ENCODE measurements at regions not wholly inside any gene's neighbourhood (a gene's known extent, or its start where the extent isn't known, plus 50 kb on each side); places are given as distances from the start of the nearest gene placed in this dataset.

DNA sequence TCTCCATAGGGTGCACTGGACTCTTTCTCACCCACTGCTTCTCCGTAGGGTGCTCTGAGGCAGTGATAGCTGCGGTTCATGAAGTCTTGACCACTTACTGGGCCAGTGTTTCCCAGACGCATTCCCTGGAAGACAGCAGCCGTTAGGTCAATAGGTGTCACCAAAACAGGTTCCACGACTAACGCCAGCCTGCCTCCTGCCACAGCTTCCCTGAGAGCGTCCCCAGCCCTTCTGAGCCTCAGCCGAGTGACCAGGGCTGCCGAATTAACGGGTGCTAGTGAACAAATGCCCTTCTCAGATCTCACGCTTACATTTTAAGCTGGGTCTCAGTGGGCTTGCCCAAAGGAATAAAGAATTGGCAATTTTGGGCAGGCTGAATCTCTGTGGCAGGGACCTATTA lies 188.7 kb upstream of the TNRC6C start:
- DNase-seq (ENCODE audit: low read depth, low spot score), result no peak
- ChIA-PET POLR2A (no interaction called here), CTCF (no interaction called here)
- TF ChIP-seq, protein P1, sequence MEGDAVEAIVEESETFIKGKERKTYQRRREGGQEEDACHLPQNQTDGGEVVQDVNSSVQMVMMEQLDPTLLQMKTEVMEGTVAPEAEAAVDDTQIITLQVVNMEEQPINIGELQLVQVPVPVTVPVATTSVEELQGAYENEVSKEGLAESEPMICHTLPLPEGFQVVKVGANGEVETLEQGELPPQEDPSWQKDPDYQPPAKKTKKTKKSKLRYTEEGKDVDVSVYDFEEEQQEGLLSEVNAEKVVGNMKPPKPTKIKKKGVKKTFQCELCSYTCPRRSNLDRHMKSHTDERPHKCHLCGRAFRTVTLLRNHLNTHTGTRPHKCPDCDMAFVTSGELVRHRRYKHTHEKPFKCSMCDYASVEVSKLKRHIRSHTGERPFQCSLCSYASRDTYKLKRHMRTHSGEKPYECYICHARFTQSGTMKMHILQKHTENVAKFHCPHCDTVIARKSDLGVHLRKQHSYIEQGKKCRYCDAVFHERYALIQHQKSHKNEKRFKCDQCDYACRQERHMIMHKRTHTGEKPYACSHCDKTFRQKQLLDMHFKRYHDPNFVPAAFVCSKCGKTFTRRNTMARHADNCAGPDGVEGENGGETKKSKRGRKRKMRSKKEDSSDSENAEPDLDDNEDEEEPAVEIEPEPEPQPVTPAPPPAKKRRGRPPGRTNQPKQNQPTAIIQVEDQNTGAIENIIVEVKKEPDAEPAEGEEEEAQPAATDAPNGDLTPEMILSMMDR (IDR thresholded peaks at IDR 0.05; ENCODE audit: low read depth, low read length), result no peak
- H3K4me3 ChIP-seq (ENCODE audit: low read depth, low read length), result no peak overlapping the region
- no peak overlapping the region for H3K27ac ChIP-seq (ENCODE audit: low read depth, low read length)
- H3K27me3 ChIP-seq (ENCODE audit: control insufficient read depth, insufficient read depth, low read length), result peaks cover 11% of the 10 kb centered on the region
- H3K9me3 ChIP-seq (ENCODE audit: control insufficient read depth, insufficient read depth, low read length), result no peaks in the 10 kb centered on the region; the same call in 1 of the 2 replicates

DNA sequence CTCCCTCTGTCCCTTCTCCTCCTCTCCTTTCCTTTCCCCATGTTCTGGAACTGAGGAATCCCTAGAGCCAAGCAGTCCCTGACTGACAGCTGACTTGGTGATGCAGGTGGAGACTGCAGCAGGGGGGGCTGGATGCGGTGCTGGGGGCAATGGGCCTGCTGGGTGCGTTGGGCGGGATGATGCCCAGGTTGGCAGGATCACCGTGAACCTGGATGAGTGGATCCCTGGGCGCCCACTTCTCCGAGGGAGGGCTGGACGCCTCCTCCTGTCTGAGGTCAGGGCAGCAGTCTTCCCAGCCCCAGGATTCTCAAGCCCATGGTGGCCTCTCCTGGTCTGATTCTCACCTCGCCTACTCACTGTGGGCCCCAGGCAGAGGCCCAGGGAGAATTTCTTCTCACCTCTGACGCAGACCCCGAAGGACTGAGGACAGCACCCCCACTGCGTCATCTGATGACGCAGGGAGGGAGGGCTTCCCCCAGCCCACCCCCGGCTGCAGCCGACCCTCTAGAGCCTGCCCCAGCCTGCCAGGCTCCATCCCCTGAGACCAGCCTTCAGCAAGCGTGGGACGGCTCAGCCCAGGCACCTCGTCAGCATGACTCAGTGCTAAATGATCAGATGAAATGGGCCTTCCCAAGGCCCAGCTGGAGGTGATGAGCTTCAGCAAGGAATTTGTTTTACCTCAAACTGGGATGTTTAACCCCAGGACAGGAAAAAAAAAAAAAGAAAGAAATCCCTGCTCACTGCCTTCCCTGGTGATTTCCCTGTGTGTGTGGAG lies 188.0 kb upstream of the TNRC6C start:
- Histone ChIP-seq H3K9me3 (ENCODE audit: control insufficient read depth, insufficient read depth, low read length) (no peaks in the 10 kb centered on the region; the same call in 1 of the 2 replicates), H3K4me3 (ENCODE audit: low read depth, low read length) (no peak overlapping the region), H3K27me3 (ENCODE audit: control insufficient read depth, insufficient read depth, low read length) (peaks cover 11% of the 10 kb centered on the region), H3K27ac (ENCODE audit: low read depth, low read length) (no peak overlapping the region)
- DNase-seq (ENCODE audit: low read depth, low spot score), result peak; percentile 20
- TF ChIP-seq, protein P1 (IDR thresholded peaks at IDR 0.05; ENCODE audit: low read depth, low read length), result no peak
- ChIA-PET CTCF (no interaction called here), POLR2A (no interaction called here)

DNA sequence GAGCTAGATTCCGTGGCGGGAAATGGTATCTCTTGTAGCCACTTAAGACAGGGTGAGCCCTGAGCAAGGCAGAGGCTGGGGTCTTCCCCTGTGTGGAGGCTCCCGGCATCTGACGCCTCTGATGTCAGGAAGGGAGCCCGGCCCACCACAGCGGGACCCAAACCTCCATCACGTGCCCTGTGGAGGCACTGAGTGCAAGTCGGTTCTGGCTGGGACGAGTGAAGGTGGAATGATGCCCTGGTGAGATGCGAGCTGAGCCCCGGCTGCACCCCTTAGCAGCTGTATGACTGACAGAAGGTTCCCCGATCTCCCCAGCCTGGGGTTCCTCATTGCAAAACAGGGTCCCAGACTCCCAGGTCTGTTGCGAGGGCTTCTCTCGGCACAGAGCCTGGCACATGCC lies 187.4 kb upstream of the TNRC6C start:
- ChIA-PET POLR2A (no interaction called here), CTCF (no interaction called here)
- TF ChIP-seq, protein P1 (IDR thresholded peaks at IDR 0.05; ENCODE audit: low read depth, low read length), result no peak
- Histone ChIP-seq H3K9me3 (ENCODE audit: control insufficient read depth, insufficient read depth, low read length) (no peaks in the 10 kb centered on the region; the same call in 1 of the 2 replicates), H3K27ac (ENCODE audit: low read depth, low read length) (no peak overlapping the region), H3K4me3 (ENCODE audit: low read depth, low read length) (no peak overlapping the region), H3K27me3 (ENCODE audit: control insufficient read depth, insufficient read depth, low read length) (peaks cover 11% of the 10 kb centered on the region)
- DNase-seq (ENCODE audit: low read depth, low spot score), result no peak

DNA sequence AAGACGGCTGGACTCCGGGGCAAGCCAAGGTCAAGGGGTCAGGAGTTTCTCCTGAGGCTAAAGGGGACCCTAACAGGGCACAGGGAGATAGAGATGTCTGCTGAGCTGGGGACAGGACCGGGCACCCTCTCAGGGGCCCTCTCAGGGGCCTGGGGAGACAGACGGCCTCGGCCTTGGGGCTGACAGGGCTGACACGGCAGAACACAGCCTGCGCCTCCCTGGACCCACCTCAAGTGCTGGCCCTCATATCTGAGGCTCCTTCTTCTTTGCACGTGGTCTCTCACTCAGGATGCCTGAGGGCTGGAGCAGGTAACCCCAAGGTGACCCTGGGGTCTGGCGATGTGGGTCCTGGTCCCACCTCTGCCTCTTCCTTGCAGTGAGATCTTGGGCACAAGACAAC lies 186.9 kb upstream of the TNRC6C start:
- Histone ChIP-seq H3K4me3 (ENCODE audit: low read depth, low read length) (no peak overlapping the region), H3K27ac (ENCODE audit: low read depth, low read length) (no peak overlapping the region), H3K27me3 (ENCODE audit: control insufficient read depth, insufficient read depth, low read length) (peaks cover 9% of the 10 kb centered on the region), H3K9me3 (ENCODE audit: control insufficient read depth, insufficient read depth, low read length) (no peaks in the 10 kb centered on the region; the same call in 1 of the 2 replicates)
- CTCF ChIA-PET, result no interaction called here
- TF ChIP-seq, protein P1 (IDR thresholded peaks at IDR 0.05; ENCODE audit: low read depth, low read length), result no peak
- POLR2A ChIA-PET, result no interaction called here
- DNase-seq (ENCODE audit: low read depth, low spot score), result no peak

DNA sequence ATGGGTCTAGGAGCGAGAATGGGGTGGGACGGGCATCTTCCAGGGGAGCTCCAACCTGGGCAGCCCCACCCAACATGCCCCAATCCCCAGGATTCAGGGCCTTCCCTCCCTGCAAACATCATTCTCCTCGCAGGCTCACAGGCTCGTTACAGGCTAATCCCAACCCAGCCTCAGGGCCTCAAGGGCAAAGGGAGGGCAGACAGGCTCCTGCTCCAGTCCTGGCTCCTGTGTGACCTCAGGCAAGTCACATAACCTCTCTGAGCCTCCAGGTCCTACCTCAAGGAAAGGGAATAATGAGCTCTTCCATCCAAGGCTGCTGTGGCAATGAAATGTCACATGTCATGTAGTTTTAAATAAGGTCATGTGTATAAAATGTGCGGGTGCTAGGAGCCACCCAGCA lies 186.5 kb upstream of the TNRC6C start:
- H3K27me3 ChIP-seq (ENCODE audit: control insufficient read depth, insufficient read depth, low read length), result peaks cover 9% of the 10 kb centered on the region
- no peak overlapping the region for H3K4me3 ChIP-seq (ENCODE audit: low read depth, low read length)
- CTCF ChIA-PET, result no interaction called here
- no peak for DNase-seq (ENCODE audit: low read depth, low spot score)
- POLR2A ChIA-PET, result no interaction called here
- no peak overlapping the region for H3K27ac ChIP-seq (ENCODE audit: low read depth, low read length)
- TF ChIP-seq, protein P1 (IDR thresholded peaks at IDR 0.05; ENCODE audit: low read depth, low read length), result no peak
- no peaks in the 10 kb centered on the region; the same call in 1 of the 2 replicates for H3K9me3 ChIP-seq (ENCODE audit: control insufficient read depth, insufficient read depth, low read length)
